Right lobe of liver (tissue), 4 donors: ENCODE measurements at regions not wholly inside any gene's neighbourhood (a gene's known extent, or its start where the extent isn't known, plus 50 kb on each side); places are given as distances from the start of the nearest gene placed in this dataset.

ENCODE experiments used
- POLR2A ChIP-seq: fragments of 450-650 bp; IDR thresholded peaks from one replicate; pipeline ENCODE4 v1.6.1; 2017; ENCODE audit warnings: antibody characterized with exemption, mild to moderate bottlenecking
- TF ChIP-seq, protein P1 (sequence below), 4 donors: fragments of 200-600 bp in 3 of 4; fragments of 450-650 bp in 1 of 4; IDR thresholded peaks; one replicate each; pipeline versions ENCODE4 v1.5.1 to v1.8.0; 2016 to 2022; ENCODE audit warnings: antibody characterized with exemption in 4 of 4, mild to moderate bottlenecking in 2 of 4
- donor health status: DM: no; HTN: no; CAD: no.
- donor health status: DM: no; HTN: no; CAD: no.
- donor health status: DM: no; HTN: yes; CAD: no.

GRCh38 chr3:144511346-144511745 lies 539.7 kb downstream of the DIPK2A start:
- TF ChIP-seq, protein P1, sequence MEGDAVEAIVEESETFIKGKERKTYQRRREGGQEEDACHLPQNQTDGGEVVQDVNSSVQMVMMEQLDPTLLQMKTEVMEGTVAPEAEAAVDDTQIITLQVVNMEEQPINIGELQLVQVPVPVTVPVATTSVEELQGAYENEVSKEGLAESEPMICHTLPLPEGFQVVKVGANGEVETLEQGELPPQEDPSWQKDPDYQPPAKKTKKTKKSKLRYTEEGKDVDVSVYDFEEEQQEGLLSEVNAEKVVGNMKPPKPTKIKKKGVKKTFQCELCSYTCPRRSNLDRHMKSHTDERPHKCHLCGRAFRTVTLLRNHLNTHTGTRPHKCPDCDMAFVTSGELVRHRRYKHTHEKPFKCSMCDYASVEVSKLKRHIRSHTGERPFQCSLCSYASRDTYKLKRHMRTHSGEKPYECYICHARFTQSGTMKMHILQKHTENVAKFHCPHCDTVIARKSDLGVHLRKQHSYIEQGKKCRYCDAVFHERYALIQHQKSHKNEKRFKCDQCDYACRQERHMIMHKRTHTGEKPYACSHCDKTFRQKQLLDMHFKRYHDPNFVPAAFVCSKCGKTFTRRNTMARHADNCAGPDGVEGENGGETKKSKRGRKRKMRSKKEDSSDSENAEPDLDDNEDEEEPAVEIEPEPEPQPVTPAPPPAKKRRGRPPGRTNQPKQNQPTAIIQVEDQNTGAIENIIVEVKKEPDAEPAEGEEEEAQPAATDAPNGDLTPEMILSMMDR (IDR thresholded peaks at IDR 0.05): no peak
- no peak for TF ChIP-seq POLR2A
